ENCODE measurements at regions not wholly inside any gene's neighbourhood (a gene's known extent, or its start where the extent isn't known, plus 50 kb on each side); places are given as distances from the start of the nearest gene placed in this dataset.

GRCh38 chr2:66717218-66717905, 282.4 kb downstream of the MEIS1 start:
- TF ChIP-seq CTCF (IDR thresholded peaks at IDR 0.05; ENCODE audit: borderline replicate concordance, insufficient read depth, low read depth, low read length): no peak
- H3K4me3 ChIP-seq (ENCODE audit: low read depth, low read length): no peak overlapping the region

GRCh38 chr2:66717973-66718372, 283.0 kb downstream of the MEIS1 start:
- TF ChIP-seq CTCF (IDR thresholded peaks at IDR 0.05; ENCODE audit: borderline replicate concordance, insufficient read depth, low read depth, low read length): no peak
- no peak overlapping the region for H3K4me3 ChIP-seq (ENCODE audit: low read depth, low read length)

GRCh38 chr2:66721776-66722175, 286.9 kb downstream of the MEIS1 start:
- TF ChIP-seq CTCF (IDR thresholded peaks at IDR 0.05; ENCODE audit: borderline replicate concordance, insufficient read depth, low read depth, low read length): no peak
- H3K4me3 ChIP-seq (ENCODE audit: low read depth, low read length): no peak overlapping the region

- no peak overlapping the region for H3K4me3 ChIP-seq (ENCODE audit: low read depth, low read length)
- TF ChIP-seq CTCF (IDR thresholded peaks at IDR 0.05; ENCODE audit: borderline replicate concordance, insufficient read depth, low read depth, low read length): no peak
Measured at GRCh38 chr2:66724241-66724640, 289.3 kb downstream of the MEIS1 start.

GRCh38 chr2:66729416-66730330, 294.7 kb downstream of the MEIS1 start:
- no peak for TF ChIP-seq CTCF (IDR thresholded peaks at IDR 0.05; ENCODE audit: borderline replicate concordance, insufficient read depth, low read depth, low read length)
- no peak overlapping the region for H3K4me3 ChIP-seq (ENCODE audit: low read depth, low read length)

- no peak for TF ChIP-seq CTCF (IDR thresholded peaks at IDR 0.05; ENCODE audit: borderline replicate concordance, insufficient read depth, low read depth, low read length)
- H3K4me3 ChIP-seq (ENCODE audit: low read depth, low read length): no peak overlapping the region
Measured at GRCh38 chr2:66730441-66730840, 295.5 kb downstream of the MEIS1 start.
